NCI-H748 (cell line): ENCODE measurements at regions not wholly inside any gene's neighbourhood (a gene's known extent, or its start where the extent isn't known, plus 50 kb on each side); places are given as distances from the start of the nearest gene placed in this dataset.
"Not testable (repeated sequence)": the region's sequence is repeated elsewhere in the genome, so short reads cannot be mapped to it uniquely, and the experiment has no call there.

Experiments used
- DNase-seq: peaks from one replicate; lab custom pipeline; 2025; ENCODE audit not compliant: unreplicated experiment; lab: John Stamatoyannopoulos, UW

GRCh38 chr18:35770376-35771014 lies 189.0 kb downstream of the GALNT1 start:
- no peak for DNase-seq

GRCh38 chr18:35771172-35771571 lies 189.6 kb downstream of the GALNT1 start:
- no peak for DNase-seq

GRCh38 chr18:35775887-35776286 lies 194.3 kb downstream of the GALNT1 start:
- no peak for DNase-seq

- no peak for DNase-seq
These were observed 194.9 kb downstream of the GALNT1 start for GRCh38 chr18:35776473-35776872.

- peak; percentile 50 for DNase-seq
These were observed 195.4 kb upstream of the RMP24 start for GRCh38 chr18:35777039-35777438.

GRCh38 chr18:35778850-35779627 lies 193.4 kb upstream of the RMP24 start:
- DNase-seq: no peak

- no peak for DNase-seq
These were observed 191.5 kb upstream of the RMP24 start for GRCh38 chr18:35780937-35781336.

- no peak for DNase-seq
These were observed 189.6 kb upstream of the RMP24 start for GRCh38 chr18:35782926-35783325.

GRCh38 chr18:35786365-35787042 lies 186.0 kb upstream of the RMP24 start:
- DNase-seq: no peak

- DNase-seq: no peak
These were observed 182.9 kb upstream of the RMP24 start for GRCh38 chr18:35789543-35789942.

- no peak for DNase-seq
These were observed 174.5 kb upstream of the RMP24 start for GRCh38 chr18:35797948-35798347.

- no peak for DNase-seq
These were observed 168.9 kb upstream of the RMP24 start for GRCh38 chr18:35803551-35803950.

GRCh38 chr18:35804377-35804776 lies 168.1 kb upstream of the RMP24 start:
- DNase-seq: no peak

- DNase-seq: no peak
These were observed 164.6 kb upstream of the RMP24 start for GRCh38 chr18:35807811-35808335.

GRCh38 chr18:35808796-35809195 lies 163.7 kb upstream of the RMP24 start:
- DNase-seq: no peak

- no peak for DNase-seq
These were observed 162.0 kb upstream of the RMP24 start for GRCh38 chr18:35810520-35810919.

- peak; percentile 10 for DNase-seq
These were observed 160.6 kb upstream of the RMP24 start for GRCh38 chr18:35811896-35812295.

GRCh38 chr18:35815011-35815410 lies 157.5 kb upstream of the RMP24 start:
- DNase-seq: not testable (repeated sequence)

GRCh38 chr18:35816003-35816402 lies 156.5 kb upstream of the RMP24 start:
- no peak for DNase-seq

GRCh38 chr18:35817604-35818352 lies 154.7 kb upstream of the RMP24 start:
- no peak for DNase-seq

- no peak for DNase-seq
These were observed 154.2 kb upstream of the RMP24 start for GRCh38 chr18:35818353-35818667.
